PC-9 (cell line): ENCODE measurements at regions not wholly inside any gene's neighbourhood (a gene's known extent, or its start where the extent isn't known, plus 50 kb on each side); places are given as distances from the start of the nearest gene placed in this dataset.

Experiments
- BruUV-seq: library from RNA; stranded (reverse); fragments of 400-500 nt; replicated peaks from 2 replicates; lab custom pipeline; 2021; lab: Mats Ljungman, UMichigan
- CTCF ChIA-PET: fragments of 300-600 bp; sonication (Branson Sonifier 250); formaldehyde crosslinking; loops from one replicate; lab custom pipeline; 2022; ENCODE audit warnings: antibody characterized with exemption; lab: Charles Lee
- POLR2A ChIA-PET: fragments of 300-600 bp; sonication (Branson Sonifier 250); formaldehyde crosslinking; loops from one replicate; lab custom pipeline; 2022; ENCODE audit warnings: antibody characterized with exemption; ENCODE audit not compliant: unreplicated experiment; lab: Charles Lee
- DNase-seq, 2 experiments: peaks; one replicate each; pipeline versions ENCODE4 v3.0.0 to v3.0.0-alpha.2; 2015 to 2022; ENCODE audit warnings: mixed read lengths in 1 of 2
- H2AFZ ChIP-seq: fragments of 200-600 bp; sonication (generic); 2 replicates; pipeline ENCODE4 v1.8.1; 2017; ENCODE audit warnings: antibody characterized with exemption
- H3F3A ChIP-seq: fragments of 200-600 bp; sonication (generic); 2 replicates; pipeline ENCODE4 v1.8.1; 2017; ENCODE audit warnings: antibody characterized with exemption, mild to moderate bottlenecking, low read depth; ENCODE audit not compliant: insufficient read depth
- H3K27ac ChIP-seq: fragments of 200-600 bp; sonication (generic); 2 replicates; pipeline ENCODE4 v1.6.1; 2016; ENCODE audit warnings: mixed run types
- H3K27me3 ChIP-seq: fragments of 200-600 bp; sonication (generic); 2 replicates; pipeline ENCODE4 v1.6.1; 2016; ENCODE audit warnings: low read depth, mixed run types; ENCODE audit not compliant: insufficient read depth
- H3K36me3 ChIP-seq: fragments of 200-600 bp; sonication (generic); 2 replicates; pipeline ENCODE4 v1.6.1; 2016; ENCODE audit warnings: low read depth, mixed run types
- H3K4me1 ChIP-seq: fragments of 200-600 bp; sonication (generic); replicated peaks from 2 replicates; pipeline ENCODE4 v1.6.1; 2016; ENCODE audit warnings: mixed run types; ENCODE audit not compliant: insufficient read depth
- H3K4me2 ChIP-seq: fragments of 200-600 bp; sonication (generic); 2 replicates; pipeline ENCODE4 v1.6.1; 2017; ENCODE audit warnings: mixed run types
- H3K4me3 ChIP-seq: fragments of 200-600 bp; sonication (generic); 2 replicates; pipeline ENCODE4 v1.6.1; 2016; ENCODE audit warnings: mixed run types
- H3K79me2 ChIP-seq: fragments of 200-600 bp; sonication (generic); 2 replicates; pipeline ENCODE4 v1.6.1; 2017; ENCODE audit warnings: low read depth, mixed run types
- H3K9me2 ChIP-seq: fragments of 200-600 bp; sonication (generic); 2 replicates; pipeline ENCODE4 v1.8.1; 2017; ENCODE audit warnings: mild to moderate bottlenecking; ENCODE audit not compliant: insufficient read depth
- H3K9me3 ChIP-seq: fragments of 200-600 bp; sonication (generic); 2 replicates; pipeline ENCODE4 v1.8.1; 2016; ENCODE audit warnings: low read depth; ENCODE audit not compliant: insufficient read depth
- H4K20me1 ChIP-seq: fragments of 200-600 bp; sonication (generic); 2 replicates; pipeline ENCODE4 v1.8.1; 2017; ENCODE audit not compliant: insufficient read depth
- EZH2 ChIP-seq: fragments of 200-600 bp; sonication (generic); IDR thresholded peaks from 2 replicates; pipeline ENCODE4 v1.8.0; 2017; ENCODE audit warnings: antibody characterized with exemption, low read depth
- intact Hi-C: fragments of 100-400 bp; cut with micrococcal nuclease; formaldehyde crosslinking; loops from one replicate; pipeline ENCODE4 v1.10.0; 2022; ENCODE audit not compliant: unreplicated experiment
- TF ChIP-seq, protein P1 (sequence below): fragments of 200-600 bp; sonication (generic); conservative IDR thresholded peaks from 2 replicates; pipeline ENCODE4 v1.6.1; 2017; ENCODE audit warnings: mixed run types, antibody characterized with exemption, mild to moderate bottlenecking, moderate library complexity

DNA sequence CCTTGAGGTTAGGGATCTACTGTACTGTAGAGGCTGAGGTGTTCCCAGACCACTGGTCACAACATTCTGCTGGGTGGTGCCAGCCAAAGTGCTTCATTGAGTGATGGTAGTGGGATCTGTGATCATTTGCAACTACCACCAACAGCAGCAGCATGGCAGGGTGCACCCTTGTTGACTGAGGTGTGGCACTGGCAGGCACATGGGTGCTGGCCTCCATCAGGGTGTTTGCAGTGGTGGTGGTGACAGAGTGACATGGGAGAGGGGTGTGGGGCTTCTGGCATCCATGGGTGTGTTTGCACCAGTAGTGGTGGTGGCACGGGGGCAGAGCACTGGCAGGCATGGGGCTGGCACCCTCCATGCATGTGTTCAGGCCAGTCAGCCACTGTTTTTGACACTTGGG lies 183.7 kb upstream of the LYPLAL1 start:
- Histone ChIP-seq H4K20me1 (no peaks in the 10 kb centered on the region), H3K4me2 (no peak overlapping the region), H3K79me2 (no peaks in the 10 kb centered on the region), H3K4me3 (no peak overlapping the region), H3F3A (no peaks in the 10 kb centered on the region), H3K9me2 (no peaks in the 10 kb centered on the region), H2AFZ (no peak overlapping the region), H3K27me3 (no peaks in the 10 kb centered on the region), H3K36me3 (no peaks in the 10 kb centered on the region), H3K4me1 (0 out of 2 replicates have a peak, but pooled peaks cover 7% of the 10 kb centered on the region), H3K27ac (no peak overlapping the region), H3K9me3 (no peaks in the 10 kb centered on the region; the same call in 1 of the 2 replicates)
- BruUV-seq, result no TSS peak
- ChIA-PET CTCF (no interaction called here), POLR2A (no interaction called here)
- intact Hi-C loops, result no loop called here
- DNase-seq, result no peak
- TF ChIP-seq EZH2, result no peak
- TF ChIP-seq, protein P1, sequence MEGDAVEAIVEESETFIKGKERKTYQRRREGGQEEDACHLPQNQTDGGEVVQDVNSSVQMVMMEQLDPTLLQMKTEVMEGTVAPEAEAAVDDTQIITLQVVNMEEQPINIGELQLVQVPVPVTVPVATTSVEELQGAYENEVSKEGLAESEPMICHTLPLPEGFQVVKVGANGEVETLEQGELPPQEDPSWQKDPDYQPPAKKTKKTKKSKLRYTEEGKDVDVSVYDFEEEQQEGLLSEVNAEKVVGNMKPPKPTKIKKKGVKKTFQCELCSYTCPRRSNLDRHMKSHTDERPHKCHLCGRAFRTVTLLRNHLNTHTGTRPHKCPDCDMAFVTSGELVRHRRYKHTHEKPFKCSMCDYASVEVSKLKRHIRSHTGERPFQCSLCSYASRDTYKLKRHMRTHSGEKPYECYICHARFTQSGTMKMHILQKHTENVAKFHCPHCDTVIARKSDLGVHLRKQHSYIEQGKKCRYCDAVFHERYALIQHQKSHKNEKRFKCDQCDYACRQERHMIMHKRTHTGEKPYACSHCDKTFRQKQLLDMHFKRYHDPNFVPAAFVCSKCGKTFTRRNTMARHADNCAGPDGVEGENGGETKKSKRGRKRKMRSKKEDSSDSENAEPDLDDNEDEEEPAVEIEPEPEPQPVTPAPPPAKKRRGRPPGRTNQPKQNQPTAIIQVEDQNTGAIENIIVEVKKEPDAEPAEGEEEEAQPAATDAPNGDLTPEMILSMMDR, result no peak

DNA sequence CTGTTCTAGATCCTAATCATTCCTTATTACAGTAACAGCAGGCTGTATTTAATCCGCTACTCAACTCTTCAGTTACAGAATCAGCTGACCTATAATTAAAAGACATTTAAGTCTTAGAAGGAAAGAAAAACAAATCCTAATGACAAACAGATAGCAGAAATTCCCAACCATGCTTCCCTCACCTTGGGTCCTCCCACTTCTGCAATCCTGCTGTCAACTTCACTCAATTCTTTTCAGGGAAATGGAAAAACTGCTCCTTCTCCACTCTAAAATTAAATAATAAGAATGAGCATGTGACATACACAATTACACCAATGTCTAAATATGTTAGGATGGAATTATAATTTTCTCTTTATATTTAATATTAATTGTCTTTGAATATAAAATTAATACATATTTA lies 182.6 kb upstream of the LYPLAL1 start:
- POLR2A ChIA-PET, result no interaction called here
- Histone ChIP-seq H3K36me3 (no peaks in the 10 kb centered on the region), H3K4me2 (no peak overlapping the region), H3K27ac (no peak overlapping the region), H2AFZ (no peak overlapping the region), H3F3A (no peaks in the 10 kb centered on the region), H3K79me2 (no peaks in the 10 kb centered on the region), H4K20me1 (no peaks in the 10 kb centered on the region), H3K27me3 (no peaks in the 10 kb centered on the region), H3K9me2 (no peaks in the 10 kb centered on the region), H3K9me3 (no peaks in the 10 kb centered on the region; the same call in 1 of the 2 replicates), H3K4me3 (no peak overlapping the region), H3K4me1 (no peaks in the 10 kb centered on the region)
- DNase-seq, result no peak
- TF ChIP-seq, protein P1, result no peak
- CTCF ChIA-PET, result no interaction called here
- intact Hi-C loops, result no loop called here
- no TSS peak for BruUV-seq

DNA sequence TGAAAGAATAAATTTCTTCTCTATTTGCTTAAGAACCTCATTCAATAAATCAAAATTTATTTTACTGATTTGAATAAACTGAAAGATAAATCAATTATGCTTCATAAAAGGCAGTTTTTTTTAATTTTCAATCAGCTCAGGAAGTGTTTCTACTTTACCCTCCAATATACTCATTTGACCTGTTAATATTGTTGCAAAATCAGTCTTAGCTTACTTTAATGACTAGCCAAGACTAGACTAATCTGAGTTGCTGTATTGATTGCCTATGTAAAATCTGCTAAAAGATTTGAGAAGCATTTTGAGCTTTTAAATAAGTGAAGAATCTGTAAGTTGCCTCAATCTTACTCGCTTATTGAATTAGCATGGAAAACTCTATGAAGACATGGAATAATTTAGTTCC lies 179.1 kb upstream of the LYPLAL1 start:
- DNase-seq, result no peak
- POLR2A ChIA-PET, result no interaction called here
- H3K9me3 ChIP-seq, result no peaks in the 10 kb centered on the region
- H3K9me2 ChIP-seq, result no peaks in the 10 kb centered on the region
- intact Hi-C loops, result no loop called here
- no peak for TF ChIP-seq EZH2
- TF ChIP-seq, protein P1, result no peak
- no peaks in the 10 kb centered on the region for H3K36me3 ChIP-seq
- H4K20me1 ChIP-seq, result no peaks in the 10 kb centered on the region
- H3K4me2 ChIP-seq, result no peak overlapping the region
- CTCF ChIA-PET, result no interaction called here
- no peak overlapping the region for H3K27ac ChIP-seq
- no peaks in the 10 kb centered on the region for H3F3A ChIP-seq
- no peaks in the 10 kb centered on the region for H3K4me1 ChIP-seq
- no peaks in the 10 kb centered on the region for H3K27me3 ChIP-seq
- H3K79me2 ChIP-seq, result no peaks in the 10 kb centered on the region
- BruUV-seq, result no TSS peak
- H3K4me3 ChIP-seq, result no peak overlapping the region
- H2AFZ ChIP-seq, result no peak overlapping the region
